ENCODE measurements at regions not wholly inside any gene's neighbourhood (a gene's known extent, or its start where the extent isn't known, plus 50 kb on each side); places are given as distances from the start of the nearest gene placed in this dataset.

DNA sequence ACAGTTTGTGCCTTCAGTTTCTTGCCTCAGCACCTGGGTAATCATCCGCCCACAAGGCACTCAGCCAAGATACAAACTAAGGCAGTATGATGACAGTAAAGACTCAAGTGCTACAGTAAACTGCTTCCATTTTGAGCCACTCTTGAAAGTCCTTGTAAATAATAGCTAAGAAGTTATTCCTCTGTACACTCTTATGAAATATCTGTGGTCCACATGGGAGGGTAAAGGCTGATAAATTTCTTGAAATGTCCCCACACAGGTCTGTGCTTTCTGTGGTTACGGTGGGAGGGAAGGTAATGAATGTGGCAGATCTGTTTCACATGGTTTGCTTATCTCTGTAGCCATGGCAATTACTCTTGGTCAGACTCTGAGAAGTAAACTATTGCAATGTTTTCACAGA is 551.0 kb upstream of the ZWINT start:
- TF ChIP-seq, protein P1, sequence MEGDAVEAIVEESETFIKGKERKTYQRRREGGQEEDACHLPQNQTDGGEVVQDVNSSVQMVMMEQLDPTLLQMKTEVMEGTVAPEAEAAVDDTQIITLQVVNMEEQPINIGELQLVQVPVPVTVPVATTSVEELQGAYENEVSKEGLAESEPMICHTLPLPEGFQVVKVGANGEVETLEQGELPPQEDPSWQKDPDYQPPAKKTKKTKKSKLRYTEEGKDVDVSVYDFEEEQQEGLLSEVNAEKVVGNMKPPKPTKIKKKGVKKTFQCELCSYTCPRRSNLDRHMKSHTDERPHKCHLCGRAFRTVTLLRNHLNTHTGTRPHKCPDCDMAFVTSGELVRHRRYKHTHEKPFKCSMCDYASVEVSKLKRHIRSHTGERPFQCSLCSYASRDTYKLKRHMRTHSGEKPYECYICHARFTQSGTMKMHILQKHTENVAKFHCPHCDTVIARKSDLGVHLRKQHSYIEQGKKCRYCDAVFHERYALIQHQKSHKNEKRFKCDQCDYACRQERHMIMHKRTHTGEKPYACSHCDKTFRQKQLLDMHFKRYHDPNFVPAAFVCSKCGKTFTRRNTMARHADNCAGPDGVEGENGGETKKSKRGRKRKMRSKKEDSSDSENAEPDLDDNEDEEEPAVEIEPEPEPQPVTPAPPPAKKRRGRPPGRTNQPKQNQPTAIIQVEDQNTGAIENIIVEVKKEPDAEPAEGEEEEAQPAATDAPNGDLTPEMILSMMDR (IDR thresholded peaks at IDR 0.05): no peak
- TF ChIP-seq ZFX (IDR thresholded peaks at IDR 0.05; ENCODE audit: borderline replicate concordance): no peak

Measured in 22Rv1 (cell line).